ENCODE measurements at regions not wholly inside any gene's neighbourhood (a gene's known extent, or its start where the extent isn't known, plus 50 kb on each side); places are given as distances from the start of the nearest gene placed in this dataset.

GRCh38 chr3:174462916-174463315, 396.2 kb upstream of the NAALADL2 start:
- TF ChIP-seq RAD21 (IDR thresholded peaks at IDR 0.05; ENCODE audit: insufficient read depth, low read depth, low read length) (no peak), SUZ12 (IDR thresholded peaks at IDR 0.05; ENCODE audit: unreplicated experiment) (no peak), ZBTB11 (CRISPR knock-in tag; IDR thresholded peaks at IDR 0.05) (no peak), SREBF1 (IDR thresholded peaks at IDR 0.05; ENCODE audit: low read length) (no peak)
